MM.1S (cell line): ENCODE measurements at regions not wholly inside any gene's neighbourhood (a gene's known extent, or its start where the extent isn't known, plus 50 kb on each side); places are given as distances from the start of the nearest gene placed in this dataset.
"Not testable (repeated sequence)": the region's sequence is repeated elsewhere in the genome, so short reads cannot be mapped to it uniquely, and the experiment has no call there.

Experiments
- EZH2 ChIP-seq: fragments of 300-600 bp; sonication (generic); optimal IDR thresholded peaks from 2 replicates; pipeline ENCODE3; 2017; ENCODE audit warnings: low read depth, mild to moderate bottlenecking, antibody characterized with exemption, low read length, mixed read lengths
- TF ChIP-seq, protein P1 (sequence below): fragments of 300-600 bp; sonication (generic); IDR thresholded peaks from 2 replicates; pipeline ENCODE4 v1.5.1; 2016; ENCODE audit warnings: antibody characterized with exemption, low read length, mixed read lengths

DNA sequence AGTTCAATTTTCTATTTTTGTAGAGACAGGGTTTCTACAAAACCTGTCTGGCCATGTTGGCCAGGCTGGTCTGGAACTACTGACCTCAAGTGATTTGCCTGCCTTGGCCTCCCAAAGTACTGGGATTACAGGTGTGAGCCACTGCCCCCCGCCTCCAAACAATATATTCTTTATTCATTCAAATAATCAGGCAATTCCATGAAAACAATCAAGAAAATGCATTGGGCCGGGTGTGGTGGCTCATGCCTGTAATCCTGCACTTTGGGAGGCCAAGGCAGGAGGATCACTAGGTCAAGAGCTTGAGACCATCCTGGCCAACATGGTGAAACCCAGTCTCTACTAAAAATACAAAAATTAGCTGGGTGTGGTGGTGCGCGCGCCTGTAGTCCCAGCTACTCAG is 69.9 kb upstream of the ZNF217 start:
- TF ChIP-seq EZH2 = not testable (repeated sequence)
- TF ChIP-seq, protein P1, sequence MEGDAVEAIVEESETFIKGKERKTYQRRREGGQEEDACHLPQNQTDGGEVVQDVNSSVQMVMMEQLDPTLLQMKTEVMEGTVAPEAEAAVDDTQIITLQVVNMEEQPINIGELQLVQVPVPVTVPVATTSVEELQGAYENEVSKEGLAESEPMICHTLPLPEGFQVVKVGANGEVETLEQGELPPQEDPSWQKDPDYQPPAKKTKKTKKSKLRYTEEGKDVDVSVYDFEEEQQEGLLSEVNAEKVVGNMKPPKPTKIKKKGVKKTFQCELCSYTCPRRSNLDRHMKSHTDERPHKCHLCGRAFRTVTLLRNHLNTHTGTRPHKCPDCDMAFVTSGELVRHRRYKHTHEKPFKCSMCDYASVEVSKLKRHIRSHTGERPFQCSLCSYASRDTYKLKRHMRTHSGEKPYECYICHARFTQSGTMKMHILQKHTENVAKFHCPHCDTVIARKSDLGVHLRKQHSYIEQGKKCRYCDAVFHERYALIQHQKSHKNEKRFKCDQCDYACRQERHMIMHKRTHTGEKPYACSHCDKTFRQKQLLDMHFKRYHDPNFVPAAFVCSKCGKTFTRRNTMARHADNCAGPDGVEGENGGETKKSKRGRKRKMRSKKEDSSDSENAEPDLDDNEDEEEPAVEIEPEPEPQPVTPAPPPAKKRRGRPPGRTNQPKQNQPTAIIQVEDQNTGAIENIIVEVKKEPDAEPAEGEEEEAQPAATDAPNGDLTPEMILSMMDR = not testable (repeated sequence)
